ENCODE measurements at regions not wholly inside any gene's neighbourhood (a gene's known extent, or its start where the extent isn't known, plus 50 kb on each side); places are given as distances from the start of the nearest gene placed in this dataset.
A peak's percentile ranks its signal among the peaks of the same experiment; 100 is the strongest.

DNA sequence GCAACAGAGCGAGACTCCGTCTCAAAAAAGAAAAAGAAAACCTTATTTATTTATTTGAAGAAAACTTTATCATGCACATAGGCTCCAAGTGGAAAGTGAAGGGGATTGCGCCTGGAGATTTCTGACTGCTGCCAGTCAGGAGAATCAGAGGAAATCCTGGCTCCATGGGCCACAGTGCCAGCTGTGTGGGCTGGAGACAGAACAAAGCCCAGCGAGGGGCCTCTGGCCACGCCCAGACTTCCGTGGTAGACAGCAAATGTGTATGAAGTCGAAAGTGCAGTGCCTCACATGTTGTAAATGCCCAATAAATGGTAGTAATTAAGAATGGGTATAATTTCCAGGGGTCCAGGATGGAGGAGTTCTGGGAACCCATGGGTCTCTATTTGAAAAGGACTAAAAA lies 75.8 kb upstream of the WWC1 start:
- no peak for DNase-seq
- Mint-ChIP-seq H3K9me3 (no peaks in the 10 kb centered on the region), H3K27me3 (peaks cover 0 to 3% (median 0%) of the 10 kb centered on the region in 5 donors), H3K36me3 (no peaks in the 10 kb centered on the region), H3K4me3 (no peak overlapping the region), H3K4me1 (peaks cover 0 to 3% (median 0%) of the 10 kb centered on the region in 4 donors), H3K27ac (no peak overlapping the region)
- no peak for ATAC-seq
- POLR2A ChIA-PET: no interaction called here

DNA sequence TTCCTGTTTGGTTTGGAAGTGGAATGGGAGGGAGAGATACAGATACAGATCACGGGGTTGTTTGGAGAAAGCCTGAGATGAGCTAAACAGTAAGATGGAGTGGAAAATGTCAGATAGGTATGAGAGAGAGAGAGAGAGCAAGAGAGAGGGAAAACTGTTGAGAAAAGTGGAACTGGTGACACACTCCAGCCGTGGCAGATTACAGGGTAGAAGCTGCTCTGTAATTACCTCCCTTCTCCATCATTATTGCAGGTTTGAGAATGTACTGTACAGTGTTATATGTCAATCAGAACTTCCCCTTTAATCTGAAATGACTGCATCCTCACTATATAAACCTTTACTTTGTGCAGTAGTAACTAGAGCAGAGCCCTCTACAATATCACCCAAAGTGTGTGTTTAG lies 74.5 kb upstream of the WWC1 start:
- Mint-ChIP-seq H3K27ac (no peak overlapping the region), H3K4me3 (no peak overlapping the region), H3K36me3 (no peaks in the 10 kb centered on the region), H3K9me3 (no peaks in the 10 kb centered on the region), H3K4me1 (peaks cover 0 to 3% (median 0%) of the 10 kb centered on the region in 4 donors), H3K27me3 (peaks cover 0 to 8% (median 3%) of the 10 kb centered on the region in 5 donors)
- no peak for DNase-seq
- POLR2A ChIA-PET: no interaction called here
- no peak for ATAC-seq

DNA sequence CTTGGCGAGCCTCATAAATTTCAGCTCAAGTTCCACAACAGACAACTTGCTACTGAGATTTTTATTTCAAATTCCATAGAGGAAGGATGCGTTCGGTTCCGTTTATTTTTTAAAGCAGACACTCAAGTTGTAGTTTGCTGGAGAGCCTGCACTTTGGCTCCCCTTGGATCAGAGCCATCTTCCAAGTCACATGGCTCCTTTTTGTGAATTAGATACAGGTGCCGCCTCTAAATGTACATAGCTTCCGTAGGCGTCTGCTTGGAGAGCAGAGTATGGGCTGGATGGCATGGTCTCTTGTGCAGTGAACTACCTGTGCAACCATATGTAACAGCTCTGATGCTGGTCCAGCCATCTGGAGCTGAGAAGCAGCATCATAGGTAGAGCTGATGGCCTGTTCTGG lies 73.9 kb upstream of the WWC1 start:
- H3K4me1 Mint-ChIP-seq: peaks cover 0 to 3% (median 0%) of the 10 kb centered on the region in 4 donors
- no peak for DNase-seq
- no peaks in the 10 kb centered on the region for H3K36me3 Mint-ChIP-seq
- H3K9me3 Mint-ChIP-seq: no peaks in the 10 kb centered on the region
- ATAC-seq: no peak
- H3K27me3 Mint-ChIP-seq: peaks cover 0 to 8% (median 3%) of the 10 kb centered on the region in 5 donors
- H3K27ac Mint-ChIP-seq: no peak overlapping the region
- POLR2A ChIA-PET: no interaction called here
- no peak overlapping the region for H3K4me3 Mint-ChIP-seq

DNA sequence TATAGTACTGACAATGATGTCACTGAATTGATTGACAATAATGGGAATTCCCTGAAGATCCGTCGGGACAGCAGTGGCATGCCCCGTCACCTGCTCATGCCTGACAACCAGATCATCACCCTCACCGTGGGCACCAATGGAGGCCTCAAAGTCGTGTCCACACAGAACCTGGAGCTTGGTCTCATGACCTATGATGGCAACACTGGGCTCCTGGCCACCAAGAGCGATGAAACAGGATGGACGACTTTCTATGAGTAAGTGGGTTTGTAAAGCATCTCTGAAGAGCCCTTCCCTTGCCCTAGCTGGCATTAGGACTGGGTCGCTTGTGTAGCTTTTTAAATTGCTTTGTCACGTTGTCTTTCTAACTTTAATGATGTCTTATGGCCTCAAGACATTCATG lies 72.7 kb upstream of the WWC1 start:
- ATAC-seq (no peak), DNase-seq (no peak)
- no peak overlapping the region for H3K27ac Mint-ChIP-seq
- POLR2A ChIA-PET: no interaction called here
- H3K4me1 Mint-ChIP-seq: peaks cover 0 to 3% (median 0%) of the 10 kb centered on the region in 4 donors
- peaks cover 0 to 10% (median 4%) of the 10 kb centered on the region in 5 donors for H3K27me3 Mint-ChIP-seq
- no peak overlapping the region for H3K4me3 Mint-ChIP-seq
- H3K36me3 Mint-ChIP-seq: no peaks in the 10 kb centered on the region
- no peaks in the 10 kb centered on the region for H3K9me3 Mint-ChIP-seq

DNA sequence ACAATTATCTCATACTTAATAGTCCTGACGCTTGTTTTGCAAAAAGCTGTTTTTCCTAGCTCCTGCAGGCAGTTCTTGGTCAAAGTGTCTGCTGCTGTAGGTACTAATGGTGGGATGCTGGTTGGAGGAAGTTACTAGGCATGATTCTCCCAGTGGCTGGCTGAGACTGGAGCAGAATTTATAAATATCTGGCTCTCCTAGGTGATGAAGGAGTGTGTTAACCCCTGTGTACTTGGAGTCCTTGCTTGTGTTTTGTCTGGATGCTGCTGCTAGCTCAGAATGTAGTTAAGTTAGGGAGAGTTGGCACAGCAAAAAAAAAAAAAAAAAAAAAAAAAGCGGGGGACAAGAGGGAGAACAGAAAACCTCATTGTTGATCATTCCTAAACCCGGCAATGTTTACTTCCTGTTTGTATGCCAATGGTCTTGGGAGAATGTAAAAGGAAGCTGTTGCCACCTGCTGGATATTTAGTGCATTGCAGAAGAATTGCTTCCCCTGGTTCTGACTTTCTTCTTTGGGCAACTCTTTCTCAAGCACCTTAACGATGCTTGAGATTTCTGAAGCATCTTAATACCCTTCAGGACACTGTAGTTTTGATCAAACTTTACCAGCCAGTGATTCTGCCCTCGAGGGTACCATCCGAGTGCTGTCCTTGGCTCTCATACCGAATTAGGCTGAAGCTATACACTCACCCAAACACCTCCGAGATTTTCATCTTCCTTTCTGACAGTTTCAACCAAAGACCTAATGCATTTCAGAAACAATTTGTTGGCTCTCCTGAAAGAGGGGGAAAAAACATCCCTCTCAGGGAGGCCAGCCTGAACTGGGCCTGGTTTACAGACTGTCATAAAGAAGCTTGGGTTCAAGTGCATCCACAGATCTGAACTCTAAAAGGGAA lies 71.7 kb upstream of the WWC1 start:
- Mint-ChIP-seq H3K4me3 (peak overlapping the region in 1 of 10 donors; percentile 15), H3K9me3 (no peaks in the 10 kb centered on the region), H3K4me1 (peaks cover 0 to 3% (median 0%) of the 10 kb centered on the region in 4 donors), H3K36me3 (no peaks in the 10 kb centered on the region), H3K27ac (peak overlapping the region in 1 of 10 donors; percentile 58), H3K27me3 (peaks cover 3 to 10% (median 9%) of the 10 kb centered on the region in 5 donors)
- POLR2A ChIA-PET: no interaction called here
- ATAC-seq (no peak), DNase-seq (peak in 5 of 10 donors; percentile 6 to 37 (median 16))

DNA sequence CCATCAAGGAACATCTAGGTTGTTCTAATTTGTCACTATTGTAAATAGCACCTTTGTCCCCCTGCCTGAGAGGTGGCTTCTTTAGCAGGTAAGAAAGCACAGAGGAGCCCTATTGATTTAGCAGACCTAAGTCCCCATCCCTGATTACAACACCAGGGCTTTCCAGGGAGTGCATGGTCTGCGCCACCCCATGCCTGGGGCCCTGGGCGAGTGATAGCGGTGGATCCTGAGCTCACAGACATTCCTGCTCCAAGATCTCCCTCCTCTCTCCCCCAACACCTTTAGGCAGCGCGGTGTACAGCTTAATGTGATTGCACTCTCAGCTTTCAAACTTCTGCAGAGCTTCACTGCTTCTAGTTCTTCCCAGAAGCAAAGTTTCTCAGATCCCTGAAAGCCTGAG lies 67.4 kb upstream of the WWC1 start:
- Mint-ChIP-seq H3K4me3 (no peak overlapping the region), H3K9me3 (no peaks in the 10 kb centered on the region), H3K36me3 (no peaks in the 10 kb centered on the region), H3K4me1 (peaks cover 0 to 5% (median 2%) of the 10 kb centered on the region in 4 donors), H3K27me3 (peaks cover 3 to 11% (median 11%) of the 10 kb centered on the region in 5 donors), H3K27ac (no peak overlapping the region)
- POLR2A ChIA-PET: no interaction called here
- DNase-seq (no peak), ATAC-seq (no peak)

DNA sequence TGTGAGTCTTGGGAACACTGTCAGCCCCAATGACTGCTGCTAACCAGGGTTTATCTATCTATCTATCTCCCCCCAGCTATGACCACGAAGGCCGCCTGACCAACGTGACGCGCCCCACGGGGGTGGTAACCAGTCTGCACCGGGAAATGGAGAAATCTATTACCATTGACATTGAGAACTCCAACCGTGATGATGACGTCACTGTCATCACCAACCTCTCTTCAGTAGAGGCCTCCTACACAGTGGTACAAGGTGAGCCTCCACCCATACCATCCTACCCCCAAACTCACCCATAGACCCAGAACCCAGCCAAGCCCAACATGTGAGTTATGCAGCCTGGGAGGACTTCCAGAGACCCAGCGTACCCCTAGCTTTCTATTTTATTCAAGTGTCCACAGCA lies 65.4 kb upstream of the WWC1 start:
- H3K36me3 Mint-ChIP-seq: no peaks in the 10 kb centered on the region

DNA sequence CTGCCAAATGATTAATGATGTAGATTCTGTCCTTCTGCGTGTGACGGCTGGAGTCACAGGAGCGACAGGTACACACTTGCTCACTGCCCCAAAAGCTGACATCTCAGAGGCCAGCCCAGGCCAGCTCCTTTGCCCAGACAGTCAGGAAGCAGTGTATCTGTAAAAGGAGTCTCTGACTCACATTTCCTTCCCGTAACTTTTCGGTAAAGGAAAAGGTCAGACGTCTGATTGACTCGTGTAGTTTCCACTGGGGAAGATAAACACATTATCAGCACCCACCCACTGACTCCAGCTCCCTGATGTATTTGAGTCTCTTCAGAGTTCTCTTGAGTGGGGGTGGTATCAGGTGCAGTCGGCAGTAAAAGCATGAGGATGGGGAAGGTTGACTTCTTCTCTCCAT lies 64.4 kb upstream of the WWC1 start:
- Mint-ChIP-seq H3K27ac (peak overlapping the region in 2 of 10 donors; percentile 40 to 50), H3K9me3 (peaks cover 0 to 3% (median 0%) of the 10 kb centered on the region in 9 donors), H3K27me3 (peaks cover 2 to 27% (median 9%) of the 10 kb centered on the region in 5 donors), H3K4me3 (no peak overlapping the region), H3K4me1 (peaks cover 0 to 5% (median 0%) of the 10 kb centered on the region in 4 donors), H3K36me3 (no peaks in the 10 kb centered on the region)
- ATAC-seq (no peak), DNase-seq (no peak)
- POLR2A ChIA-PET: no interaction called here

More for the DNA sequence above, 65.4 kb upstream of the WWC1 start:
- DNase-seq (no peak), ATAC-seq (no peak)
- Mint-ChIP-seq H3K4me3 (no peak overlapping the region), H3K27ac (no peak overlapping the region), H3K27me3 (peaks cover 3 to 24% (median 13%) of the 10 kb centered on the region in 5 donors), H3K4me1 (peaks cover 0 to 5% (median 0%) of the 10 kb centered on the region in 4 donors), H3K9me3 (no peaks in the 10 kb centered on the region)
- POLR2A ChIA-PET: no interaction called here

DNA sequence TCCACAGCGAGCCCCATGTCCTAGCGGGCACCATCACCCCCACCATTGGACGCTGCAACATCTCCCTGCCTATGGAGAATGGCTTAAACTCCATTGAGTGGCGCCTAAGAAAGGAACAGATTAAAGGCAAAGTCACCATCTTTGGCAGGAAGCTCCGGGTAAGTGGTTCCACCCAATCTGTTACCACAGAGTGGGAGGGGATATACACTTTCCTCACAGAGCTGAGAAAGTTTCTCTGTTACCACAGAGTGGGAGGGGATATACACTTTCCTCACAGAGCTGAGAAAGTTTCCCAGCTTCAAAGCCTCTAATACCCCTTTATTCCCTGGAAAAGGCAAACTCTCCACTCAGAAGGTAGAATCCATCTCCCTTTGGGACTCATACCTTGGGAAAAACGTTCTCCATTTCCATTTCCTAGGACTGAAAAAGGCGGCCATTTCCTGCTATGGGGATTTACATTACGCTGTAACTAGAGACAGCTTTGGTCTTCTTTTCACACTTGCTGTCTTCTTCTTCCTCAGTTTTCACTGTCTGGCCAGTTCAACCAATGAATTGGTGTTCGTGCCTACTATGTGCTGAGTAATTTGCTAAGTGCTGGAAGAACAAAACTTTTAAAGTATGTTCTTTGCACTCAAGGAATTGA lies 63.4 kb upstream of the WWC1 start:
- DNase-seq (peak in 1 of 10 donors; percentile 37), ATAC-seq (peak in 1 of 2 donors; percentile 95)
- peaks cover 2 to 27% (median 8%) of the 10 kb centered on the region in 5 donors for H3K27me3 Mint-ChIP-seq
- H3K27ac Mint-ChIP-seq: peak overlapping the region in 3 of 10 donors; percentile 40 to 75 (median 75)
- H3K36me3 Mint-ChIP-seq: no peaks in the 10 kb centered on the region
- peak overlapping the region in 4 of 10 donors; percentile 29 to 67 (median 42) for H3K4me3 Mint-ChIP-seq
- H3K9me3 Mint-ChIP-seq: peaks cover 0 to 3% (median 0%) of the 10 kb centered on the region in 9 donors
- peaks cover 0 to 5% (median 0%) of the 10 kb centered on the region in 4 donors for H3K4me1 Mint-ChIP-seq
- POLR2A ChIA-PET: no interaction called here

DNA sequence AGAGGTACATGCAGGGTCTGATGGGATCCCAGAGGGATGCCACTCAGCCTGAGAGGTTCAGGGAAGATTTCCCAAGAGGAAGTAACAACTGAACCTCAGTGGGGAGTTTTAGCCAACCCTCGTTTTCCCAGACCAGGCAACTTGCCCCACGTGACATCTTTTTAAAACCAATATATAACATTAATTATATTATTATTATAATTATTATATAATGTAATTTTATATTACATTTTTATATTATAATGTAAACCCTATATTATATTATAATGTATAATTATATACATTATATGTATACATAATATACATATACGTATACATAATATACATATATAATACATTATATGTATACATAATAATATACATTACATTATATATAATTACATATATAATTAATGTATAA lies 62.8 kb upstream of the WWC1 start:
- Mint-ChIP-seq H3K4me3 (peak overlapping the region in 2 of 10 donors; percentile 48 to 67), H3K9me3 (peaks cover 0 to 3% (median 0%) of the 10 kb centered on the region in 9 donors), H3K27ac (peak overlapping the region in 3 of 10 donors; percentile 40 to 75 (median 75)), H3K36me3 (no peaks in the 10 kb centered on the region), H3K27me3 (peaks cover 2 to 27% (median 7%) of the 10 kb centered on the region in 5 donors), H3K4me1 (peaks cover 0 to 5% (median 0%) of the 10 kb centered on the region in 4 donors)
- POLR2A ChIA-PET: no interaction called here
- DNase-seq: no peak
- no peak for ATAC-seq

DNA sequence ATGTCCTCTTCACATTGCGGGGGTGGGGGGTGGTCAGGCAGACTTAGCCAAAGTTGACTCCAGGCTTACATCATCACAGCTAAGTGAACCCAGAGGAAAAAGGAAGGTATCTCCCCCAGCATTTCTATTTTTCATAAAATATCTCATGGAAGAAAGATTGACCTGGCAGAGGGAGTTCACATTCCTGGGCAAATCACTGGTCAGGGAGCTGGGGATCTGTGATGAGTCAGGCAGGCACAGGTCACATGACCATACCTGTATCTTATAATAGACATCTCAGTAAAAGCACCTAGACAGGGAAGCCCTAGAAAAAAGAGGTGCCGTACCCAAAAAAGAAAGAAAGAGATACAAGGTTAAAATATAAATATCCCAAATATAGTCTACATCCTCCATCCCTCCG lies 57.3 kb upstream of the WWC1 start:
- H3K27ac Mint-ChIP-seq: no peak overlapping the region
- H3K9me3 Mint-ChIP-seq: peaks cover 0 to 3% (median 0%) of the 10 kb centered on the region in 9 donors
- peaks cover 2 to 15% (median 9%) of the 10 kb centered on the region in 5 donors for H3K27me3 Mint-ChIP-seq
- DNase-seq (no peak), ATAC-seq (no peak)
- H3K4me1 Mint-ChIP-seq: no peaks in the 10 kb centered on the region
- no peak overlapping the region for H3K4me3 Mint-ChIP-seq
- POLR2A ChIA-PET: no interaction called here
- no peaks in the 10 kb centered on the region for H3K36me3 Mint-ChIP-seq

DNA sequence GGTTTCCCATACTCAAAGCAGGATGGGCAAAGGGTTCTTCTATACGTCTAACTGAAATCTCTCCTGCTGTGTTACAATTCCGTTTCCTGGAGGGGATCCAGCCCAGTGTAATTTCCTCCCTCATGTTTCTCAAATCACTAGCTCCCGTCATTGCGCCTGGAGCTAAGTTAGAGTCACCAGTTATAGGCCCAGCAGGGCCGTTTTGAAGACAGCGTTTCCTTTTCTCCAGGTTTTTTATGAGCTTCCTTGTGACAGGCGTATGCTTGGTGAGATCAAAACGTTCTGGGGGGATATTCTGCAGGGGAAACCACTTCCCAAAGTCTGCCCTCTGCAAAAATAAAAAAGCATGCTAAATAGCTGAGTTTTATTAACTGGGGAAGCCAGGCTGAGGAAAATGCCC lies 53.0 kb upstream of the WWC1 start:
- Mint-ChIP-seq H3K36me3 (no peaks in the 10 kb centered on the region), H3K4me1 (no peaks in the 10 kb centered on the region), H3K9me3 (peaks cover 0 to 3% (median 0%) of the 10 kb centered on the region in 9 donors), H3K27ac (no peak overlapping the region), H3K4me3 (no peak overlapping the region), H3K27me3 (peaks cover 0 to 9% (median 0%) of the 10 kb centered on the region in 5 donors)
- DNase-seq (no peak), ATAC-seq (no peak)
- POLR2A ChIA-PET: no interaction called here

DNA sequence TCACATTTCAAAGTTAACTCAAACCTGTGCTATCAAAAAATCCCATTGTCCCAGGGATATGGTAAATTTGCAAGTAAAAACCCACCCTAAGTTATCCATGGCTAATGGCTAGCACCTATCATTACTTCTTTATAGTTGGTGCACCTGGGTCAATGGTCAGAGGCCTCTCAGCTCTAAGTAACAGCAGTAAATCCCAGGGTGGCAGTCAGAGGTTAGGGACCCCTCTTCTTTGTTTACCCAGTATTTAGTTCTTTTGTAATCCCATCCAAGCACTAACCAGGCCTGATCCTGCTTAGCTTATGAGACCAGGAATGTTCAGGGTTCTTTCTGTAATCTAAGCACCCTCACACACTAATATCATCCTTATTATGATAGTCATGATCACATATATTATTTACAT lies 52.1 kb upstream of the WWC1 start:
- Mint-ChIP-seq H3K27me3 (peaks cover 0 to 9% (median 0%) of the 10 kb centered on the region in 5 donors), H3K36me3 (no peaks in the 10 kb centered on the region), H3K9me3 (peaks cover 0 to 2% (median 0%) of the 10 kb centered on the region in 9 donors), H3K27ac (no peak overlapping the region), H3K4me3 (no peak overlapping the region), H3K4me1 (no peaks in the 10 kb centered on the region)
- ATAC-seq (no peak), DNase-seq (no peak)
- POLR2A ChIA-PET: no interaction called here
